ENCODE measurements at regions not wholly inside any gene's neighbourhood (a gene's known extent, or its start where the extent isn't known, plus 50 kb on each side); places are given as distances from the start of the nearest gene placed in this dataset.
"Not testable (repeated sequence)": the region's sequence is repeated elsewhere in the genome, so short reads cannot be mapped to it uniquely, and the experiment has no call there.

- DNase-seq, result no peak
These were observed 201.9 kb upstream of the SESN3 start for GRCh38 chr11:95432714-95433503.

GRCh38 chr11:95429376-95429907 lies 198.4 kb upstream of the SESN3 start:
- DNase-seq, result no peak

- no peak for DNase-seq
These were observed 195.9 kb upstream of the SESN3 start for GRCh38 chr11:95426823-95427462.

GRCh38 chr11:95419915-95420314 lies 188.9 kb upstream of the SESN3 start:
- DNase-seq, result no peak

GRCh38 chr11:95418916-95419315 lies 187.9 kb upstream of the SESN3 start:
- DNase-seq, result no peak

- DNase-seq, result no peak
These were observed 186.8 kb upstream of the SESN3 start for GRCh38 chr11:95417832-95418231.

- DNase-seq, result no peak
These were observed 184.9 kb upstream of the SESN3 start for GRCh38 chr11:95415837-95416304.

- DNase-seq, result no peak
These were observed 183.2 kb upstream of the SESN3 start for GRCh38 chr11:95414217-95414616.

- DNase-seq, result no peak
These were observed 182.8 kb upstream of the SESN3 start for GRCh38 chr11:95413761-95414160.

- no peak for DNase-seq
These were observed 182.0 kb upstream of the SESN3 start for GRCh38 chr11:95413021-95413420.

GRCh38 chr11:95412074-95412473 lies 181.1 kb upstream of the SESN3 start:
- DNase-seq, result no peak

GRCh38 chr11:95410707-95411106 lies 179.7 kb upstream of the SESN3 start:
- not testable (repeated sequence) for DNase-seq

GRCh38 chr11:95406271-95406670 lies 175.3 kb upstream of the SESN3 start:
- no peak for DNase-seq

- DNase-seq, result no peak
These were observed 173.4 kb upstream of the SESN3 start for GRCh38 chr11:95404370-95404769.

GRCh38 chr11:95398437-95399112 lies 167.6 kb upstream of the SESN3 start:
- no peak for DNase-seq

GRCh38 chr11:95392644-95393043 lies 161.6 kb upstream of the SESN3 start:
- DNase-seq, result no peak

GRCh38 chr11:95389427-95389826 lies 158.4 kb upstream of the SESN3 start:
- DNase-seq, result no peak

GRCh38 chr11:95388086-95388485 lies 157.1 kb upstream of the SESN3 start:
- no peak for DNase-seq

GRCh38 chr11:95387325-95387724 lies 156.3 kb upstream of the SESN3 start:
- no peak for DNase-seq

- no peak for DNase-seq
These were observed 154.6 kb upstream of the SESN3 start for GRCh38 chr11:95385577-95385976.

GRCh38 chr11:95379479-95379878 lies 148.5 kb upstream of the SESN3 start:
- DNase-seq, result no peak

GRCh38 chr11:95378789-95379188 lies 147.8 kb upstream of the SESN3 start:
- DNase-seq, result no peak

GRCh38 chr11:95378111-95378510 lies 147.1 kb upstream of the SESN3 start:
- DNase-seq, result no peak

- no peak for DNase-seq
These were observed 144.9 kb upstream of the SESN3 start for GRCh38 chr11:95375886-95376285.
